ENCODE measurements at regions not wholly inside any gene's neighbourhood (a gene's known extent, or its start where the extent isn't known, plus 50 kb on each side); places are given as distances from the start of the nearest gene placed in this dataset.

DNA sequence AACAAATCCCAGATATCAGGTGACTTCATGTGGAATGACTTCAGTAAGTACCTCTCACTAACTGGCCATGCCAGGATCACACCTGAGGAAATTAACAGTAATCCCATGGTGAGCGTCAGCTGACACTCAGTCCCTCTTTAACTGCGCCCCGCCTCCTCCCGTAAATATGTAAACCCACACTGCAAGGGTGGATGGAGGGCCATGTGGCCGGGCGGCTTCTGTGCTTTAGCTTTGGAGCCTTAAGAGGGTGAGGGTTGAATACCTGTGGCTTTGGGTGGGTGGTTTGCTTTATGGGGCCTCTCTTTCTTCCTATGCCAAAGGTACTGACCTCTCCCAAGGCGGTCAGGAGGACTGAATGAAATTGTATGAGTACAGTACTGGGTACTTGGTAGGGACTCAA lies 141.7 kb downstream of the MRM1 start:
- DNase-seq, result no peak

DNA sequence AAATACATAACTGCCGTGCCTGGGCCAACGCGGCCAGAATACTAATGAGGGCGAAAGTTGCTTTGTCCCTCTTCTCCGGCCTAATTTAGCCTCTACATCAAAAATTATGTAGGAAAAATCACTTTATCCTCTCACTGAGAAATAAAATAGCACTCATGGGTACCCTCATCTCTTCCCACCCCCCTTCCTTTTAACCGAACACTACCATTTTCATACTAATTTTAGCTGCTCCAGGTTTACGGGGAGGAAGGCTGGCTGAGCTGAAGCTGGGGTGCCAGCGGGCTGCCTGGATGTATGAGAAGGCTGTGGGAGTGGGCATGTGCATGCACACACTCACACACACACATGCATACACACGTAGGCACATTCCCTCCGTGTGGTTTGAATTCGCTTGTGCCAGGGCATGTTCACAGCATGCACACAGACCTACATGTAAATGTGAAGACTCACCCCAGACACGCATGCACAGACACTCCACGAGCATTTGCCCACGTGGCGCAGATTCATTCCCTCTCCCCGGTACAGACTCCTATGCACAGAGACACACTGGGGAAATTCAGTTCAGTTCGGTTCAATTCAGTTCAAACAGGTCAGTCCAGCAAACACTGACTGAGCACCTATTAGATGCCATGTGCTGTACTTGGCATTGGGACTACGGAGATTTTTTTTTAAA lies 145.1 kb downstream of the MRM1 start:
- no peak for DNase-seq
- in situ Hi-C loops (cut with HindIII; ENCODE audit: low pct_ligation_motif_present, low pct_unique_long_range_greater_than_20kb, low sequenced_read_pairs), result no loop called here

More for the DNA sequence above, 141.7 kb downstream of the MRM1 start:
- in situ Hi-C loops (cut with HindIII; ENCODE audit: low pct_ligation_motif_present, low pct_unique_long_range_greater_than_20kb, low sequenced_read_pairs), result no loop called here

DNA sequence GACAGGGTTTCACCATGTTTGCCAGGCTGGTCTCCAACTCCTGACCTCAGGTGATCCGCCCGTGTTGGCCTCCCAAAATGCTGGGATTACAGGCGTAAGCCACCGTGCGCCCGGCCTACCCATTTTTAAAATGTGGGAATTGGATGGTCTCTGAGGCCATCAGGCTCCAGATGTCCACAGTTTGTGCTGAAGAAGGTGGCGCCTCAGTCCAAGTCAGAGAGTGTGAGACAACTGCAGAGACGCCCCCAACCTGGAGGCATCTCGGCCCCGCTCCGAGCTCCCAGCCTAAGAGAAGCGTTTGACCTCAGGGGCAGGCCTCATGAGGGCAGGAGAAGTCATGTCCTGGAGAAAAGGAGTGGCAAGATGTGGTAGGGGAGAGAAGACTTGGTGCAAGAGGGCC lies 146.5 kb downstream of the MRM1 start:
- in situ Hi-C loops (cut with HindIII; ENCODE audit: low pct_ligation_motif_present, low pct_unique_long_range_greater_than_20kb, low sequenced_read_pairs), result no loop called here
- no peak for DNase-seq

- no peak for DNase-seq
- in situ Hi-C loops (cut with HindIII; ENCODE audit: low pct_ligation_motif_present, low pct_unique_long_range_greater_than_20kb, low sequenced_read_pairs), result no loop called here
These were observed 146.9 kb downstream of the MRM1 start for GRCh38 chr17:36748272-36748671.

- no peak for DNase-seq
- in situ Hi-C loops (cut with HindIII; ENCODE audit: low pct_ligation_motif_present, low pct_unique_long_range_greater_than_20kb, low sequenced_read_pairs), result no loop called here
These were observed 148.1 kb downstream of the MRM1 start for GRCh38 chr17:36749493-36749892.

DNA sequence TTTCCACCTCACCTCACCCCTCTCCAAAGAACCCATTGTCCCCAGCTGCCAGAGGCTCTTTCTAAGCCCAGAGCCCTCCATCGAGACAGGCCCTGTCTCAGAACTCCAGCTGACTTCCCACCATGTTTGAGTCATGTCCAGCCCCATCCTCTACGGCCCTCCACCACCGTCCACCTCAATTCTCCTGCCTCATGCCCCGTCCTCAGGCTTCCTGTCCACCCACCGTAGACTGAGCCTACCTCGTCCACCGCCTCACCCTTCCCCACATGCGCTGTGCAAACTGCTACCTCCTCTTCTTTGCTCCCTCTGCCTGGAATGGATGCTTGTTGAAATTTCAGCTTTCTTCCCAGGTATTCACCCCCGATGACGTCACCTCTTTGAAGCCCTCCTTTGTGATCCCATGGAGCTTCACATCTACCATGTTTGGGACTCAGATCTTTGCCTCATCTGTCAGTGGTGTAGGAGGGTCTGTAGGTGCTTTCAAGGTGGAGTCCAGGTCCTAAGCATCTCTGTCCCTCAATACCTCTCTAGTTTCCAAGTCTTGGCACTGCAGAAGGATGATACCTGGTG lies 149.0 kb downstream of the MRM1 start:
- in situ Hi-C loops (cut with HindIII; ENCODE audit: low pct_ligation_motif_present, low pct_unique_long_range_greater_than_20kb, low sequenced_read_pairs), result no loop called here
- no peak for DNase-seq

DNA sequence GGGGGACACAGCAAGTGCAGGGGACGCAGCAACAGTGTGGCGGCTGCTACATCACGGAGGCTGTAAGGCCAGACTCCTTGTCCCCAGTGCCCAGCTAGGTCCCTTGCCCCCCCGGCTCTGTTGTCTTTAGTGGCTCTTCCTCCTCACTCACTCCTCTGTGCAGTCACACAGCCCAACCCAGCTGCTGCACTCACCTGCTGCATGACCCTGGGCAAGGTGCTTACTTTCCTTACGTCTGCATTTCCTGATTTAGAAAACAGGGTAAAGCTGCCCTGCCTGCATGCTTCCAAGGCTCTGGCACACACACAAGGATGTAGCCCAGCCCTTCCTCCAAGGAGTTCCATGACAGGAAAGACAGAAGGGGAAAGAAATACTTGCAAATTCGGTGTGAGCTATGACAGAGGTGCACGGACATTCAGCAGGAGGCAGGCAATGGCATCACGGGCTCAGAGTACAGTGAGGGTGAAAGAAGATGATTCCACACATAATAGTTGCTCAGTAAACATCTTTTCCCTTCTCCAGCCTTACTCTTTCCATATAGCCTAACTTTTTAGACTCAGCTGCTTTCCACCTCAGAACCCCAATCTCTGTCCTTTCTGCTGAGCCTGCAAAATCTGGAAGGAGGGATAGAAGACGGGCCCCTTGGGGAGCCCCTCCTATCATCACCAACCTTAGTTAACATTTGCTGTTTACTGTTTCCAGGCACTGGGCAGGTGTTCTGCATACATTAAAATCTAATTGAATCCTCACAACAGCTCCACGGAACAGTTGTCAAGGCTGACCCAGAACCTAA lies 150.9 kb downstream of the MRM1 start:
- DNase-seq, result no peak
- in situ Hi-C loops (cut with HindIII; ENCODE audit: low pct_ligation_motif_present, low pct_unique_long_range_greater_than_20kb, low sequenced_read_pairs), result no loop called here

DNA sequence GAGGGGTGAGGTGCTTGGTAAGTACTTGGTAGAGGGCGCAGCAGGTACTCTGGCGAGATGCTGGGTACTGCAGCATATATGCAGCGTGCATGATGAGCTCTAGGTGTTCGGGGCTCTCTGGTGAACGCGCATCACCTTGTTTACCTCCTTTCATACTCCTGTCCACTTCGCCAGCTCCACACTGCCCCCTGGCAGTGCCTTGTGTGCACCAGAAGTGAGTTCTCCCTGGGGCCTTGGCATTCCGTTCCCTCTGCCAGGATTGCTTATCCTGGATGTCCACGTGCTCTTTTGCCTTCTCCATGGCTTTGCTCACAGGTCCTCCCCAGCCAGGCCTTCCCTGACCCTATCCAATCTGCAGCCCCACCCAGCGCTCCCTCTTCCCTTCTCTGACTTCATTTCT lies 154.2 kb downstream of the MRM1 start:
- peak; percentile 28 for DNase-seq
- in situ Hi-C loops (cut with HindIII; ENCODE audit: low pct_ligation_motif_present, low pct_unique_long_range_greater_than_20kb, low sequenced_read_pairs), result no loop called here

- DNase-seq, result no peak
- in situ Hi-C loops (cut with HindIII; ENCODE audit: low pct_ligation_motif_present, low pct_unique_long_range_greater_than_20kb, low sequenced_read_pairs), result no loop called here
These were observed 155.3 kb downstream of the MRM1 start for GRCh38 chr17:36756695-36757094.

DNA sequence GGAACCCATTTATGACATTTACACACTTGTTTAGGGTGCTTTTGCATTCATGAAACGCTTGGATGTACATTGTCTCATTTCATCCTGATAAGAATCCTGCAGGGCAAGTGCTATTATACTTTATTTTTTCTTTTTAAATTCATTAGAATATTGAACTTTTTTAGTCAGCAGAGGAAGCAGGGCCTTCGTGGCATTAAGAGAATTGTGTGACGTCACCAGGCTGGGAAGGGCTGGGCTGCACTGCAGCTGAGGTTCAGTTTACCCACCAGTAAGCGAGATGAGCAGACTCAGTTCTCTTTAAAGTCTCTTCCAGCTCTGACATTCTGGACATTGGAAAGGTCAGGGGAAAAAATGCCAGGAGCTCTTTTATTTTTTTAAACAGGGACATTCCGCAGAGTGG lies 159.0 kb downstream of the MRM1 start:
- in situ Hi-C loops (cut with HindIII; ENCODE audit: low pct_ligation_motif_present, low pct_unique_long_range_greater_than_20kb, low sequenced_read_pairs), result no loop called here
- no peak for DNase-seq

DNA sequence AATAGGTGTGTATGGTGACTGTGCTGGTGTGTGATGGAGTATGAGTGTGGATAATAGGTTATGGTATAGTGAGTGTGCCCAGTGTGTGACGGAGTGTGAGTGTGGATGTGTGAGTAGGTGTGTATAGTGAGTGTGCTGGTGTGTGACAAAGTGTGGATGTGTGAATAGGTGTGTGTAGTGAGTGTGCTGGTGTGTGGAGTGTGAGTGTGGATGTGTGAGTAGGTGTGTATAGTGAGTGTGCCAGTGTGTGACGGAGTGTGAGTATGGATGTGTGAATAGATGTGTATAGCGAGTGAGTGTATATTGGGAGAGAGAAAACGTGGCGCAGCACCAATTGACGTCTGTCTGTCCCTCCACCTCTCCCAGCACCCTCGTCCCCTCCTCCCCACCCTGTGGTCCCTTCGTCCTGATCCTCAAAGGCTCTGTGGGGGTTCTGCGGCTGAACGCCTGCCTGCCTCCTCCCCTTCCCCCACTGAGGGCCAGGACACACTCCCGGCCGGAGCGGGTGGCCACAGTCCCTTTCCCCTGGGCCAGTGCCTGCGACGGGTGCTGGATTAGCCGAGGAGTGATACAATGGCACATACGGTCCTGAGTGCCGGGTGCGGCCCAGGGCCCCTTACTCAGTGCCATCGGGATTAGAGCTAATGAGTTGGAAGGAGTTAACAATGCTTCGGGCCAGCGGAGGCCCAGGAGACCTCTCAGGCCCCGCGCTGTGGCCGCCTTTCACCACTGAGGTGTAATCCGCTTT lies 160.0 kb downstream of the MRM1 start:
- DNase-seq, result no peak
- in situ Hi-C loops (cut with HindIII; ENCODE audit: low pct_ligation_motif_present, low pct_unique_long_range_greater_than_20kb, low sequenced_read_pairs), result no loop called here

DNA sequence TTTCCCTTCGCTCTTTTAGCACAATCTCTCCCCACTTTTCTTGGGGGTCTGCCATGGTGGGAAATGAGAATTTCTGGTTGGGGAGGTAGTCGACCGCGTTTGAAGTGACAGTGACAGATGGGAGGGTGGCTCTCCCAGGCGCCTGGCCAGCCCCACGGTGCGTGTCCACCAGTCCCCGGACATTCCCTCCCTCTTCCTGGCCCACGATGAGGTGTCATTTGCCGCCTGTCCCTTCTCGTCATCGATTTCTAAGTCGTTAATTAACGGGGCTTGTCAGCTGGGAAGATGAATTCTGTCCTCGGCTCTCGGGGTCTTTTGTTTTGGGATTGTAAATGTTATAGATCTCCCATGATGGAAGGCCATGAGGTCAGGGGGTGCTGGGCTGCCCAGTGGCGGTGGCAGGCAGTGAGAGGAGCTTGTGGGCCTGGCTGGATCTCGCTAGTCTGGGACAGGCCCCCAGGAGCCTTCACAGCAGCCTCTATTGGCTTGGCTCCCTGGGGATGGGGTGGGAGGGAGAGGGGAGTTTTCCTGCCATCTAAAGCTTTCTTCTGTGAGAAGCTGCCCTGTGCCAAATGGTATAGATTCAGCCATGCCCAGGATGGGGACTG lies 164.2 kb downstream of the MRM1 start:
- in situ Hi-C loops (cut with HindIII; ENCODE audit: low pct_ligation_motif_present, low pct_unique_long_range_greater_than_20kb, low sequenced_read_pairs), result no loop called here
- no peak for DNase-seq

DNA sequence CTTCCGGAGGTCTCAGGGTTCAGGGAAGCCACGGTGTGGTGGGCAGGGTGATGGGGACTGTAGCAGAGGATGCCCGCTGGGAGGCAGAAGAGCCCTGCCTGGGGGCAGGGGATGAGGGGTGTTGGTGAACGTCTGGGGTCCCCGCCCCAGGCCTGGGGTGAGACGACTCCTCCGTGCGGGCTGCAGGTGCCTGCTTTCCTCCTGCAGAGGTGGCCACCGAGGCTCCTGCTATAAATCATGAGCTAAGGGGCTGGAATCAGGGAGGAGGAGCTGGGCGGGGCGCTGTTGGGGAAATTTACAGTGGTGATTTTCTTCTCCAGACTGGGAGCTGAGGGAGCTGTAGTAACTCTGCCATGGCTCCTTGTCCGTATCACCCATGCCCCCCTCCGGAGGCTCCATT lies 167.0 kb downstream of the MRM1 start:
- in situ Hi-C loops (cut with HindIII; ENCODE audit: low pct_ligation_motif_present, low pct_unique_long_range_greater_than_20kb, low sequenced_read_pairs), result no loop called here
- no peak for DNase-seq

- in situ Hi-C loops (cut with HindIII; ENCODE audit: low pct_ligation_motif_present, low pct_unique_long_range_greater_than_20kb, low sequenced_read_pairs), result no loop called here
- no peak for DNase-seq
These were observed 164.2 kb upstream of the LHX1 start for GRCh38 chr17:36773039-36773438.

DNA sequence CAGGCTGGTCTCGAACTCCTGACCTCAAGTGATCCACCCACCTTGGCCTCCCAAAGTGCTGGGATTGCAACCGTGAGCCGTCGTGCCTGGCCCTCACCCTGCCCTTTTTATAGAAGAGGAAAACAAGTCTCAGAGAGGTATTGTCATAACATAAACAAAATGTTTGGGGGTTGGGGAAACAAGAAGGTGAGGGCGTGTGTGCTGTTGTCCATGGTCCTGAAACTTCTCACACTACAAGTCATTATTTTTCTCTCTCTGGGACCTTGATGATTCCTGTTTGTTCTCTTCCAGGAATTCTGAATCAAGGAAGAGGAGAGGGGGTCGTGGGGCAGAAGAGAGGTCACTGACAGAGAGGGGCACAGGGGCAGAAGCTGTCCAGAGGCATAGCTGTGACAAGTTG lies 160.2 kb upstream of the LHX1 start:
- in situ Hi-C loops (cut with HindIII; ENCODE audit: low pct_ligation_motif_present, low pct_unique_long_range_greater_than_20kb, low sequenced_read_pairs), result no loop called here
- DNase-seq, result peak; percentile 35

- peak; percentile 30 for DNase-seq
- in situ Hi-C loops (cut with HindIII; ENCODE audit: low pct_ligation_motif_present, low pct_unique_long_range_greater_than_20kb, low sequenced_read_pairs), result no loop called here
These were observed 158.8 kb upstream of the LHX1 start for GRCh38 chr17:36778448-36778847.

DNA sequence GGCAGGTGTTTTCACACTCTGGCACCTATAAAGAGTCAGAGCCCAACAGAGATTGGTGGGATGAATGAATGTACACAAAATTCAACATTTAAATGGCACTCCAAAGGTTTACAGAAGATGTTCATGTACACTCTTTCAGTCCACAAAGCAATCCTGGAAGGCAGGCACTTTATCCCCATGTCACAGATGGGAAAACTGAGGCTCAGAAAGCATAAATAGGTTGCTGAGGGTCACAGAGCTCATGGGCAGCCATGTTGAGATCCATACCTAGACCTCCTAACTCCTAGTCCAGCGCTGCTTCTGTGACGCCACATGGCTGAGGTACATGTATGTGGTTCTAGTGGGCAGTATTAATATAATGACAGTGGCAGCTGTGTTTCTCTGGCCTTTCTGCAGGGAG lies 157.7 kb upstream of the LHX1 start:
- DNase-seq, result no peak
- in situ Hi-C loops (cut with HindIII; ENCODE audit: low pct_ligation_motif_present, low pct_unique_long_range_greater_than_20kb, low sequenced_read_pairs), result no loop called here

DNA sequence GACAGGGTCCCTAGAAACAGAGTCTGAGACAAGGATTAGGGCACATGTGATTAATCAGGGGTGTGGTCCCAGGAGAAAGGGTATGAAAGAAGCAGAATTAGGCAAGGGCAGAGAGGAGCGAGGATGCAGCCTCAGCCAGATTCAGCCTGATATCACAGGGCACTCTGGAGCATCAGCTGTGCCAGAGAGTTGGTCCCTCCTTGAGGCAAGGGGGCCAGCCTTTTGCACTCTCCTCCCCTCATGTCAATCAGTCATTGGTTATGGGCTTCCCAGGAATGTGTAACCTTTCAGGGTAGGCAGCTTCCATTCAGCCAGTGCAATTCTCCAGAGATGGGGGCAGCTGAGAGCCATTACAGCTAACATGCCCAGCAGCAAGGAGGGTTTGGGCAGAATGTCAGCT lies 152.6 kb upstream of the LHX1 start:
- DNase-seq, result no peak
- in situ Hi-C loops (cut with HindIII; ENCODE audit: low pct_ligation_motif_present, low pct_unique_long_range_greater_than_20kb, low sequenced_read_pairs), result no loop called here

DNA sequence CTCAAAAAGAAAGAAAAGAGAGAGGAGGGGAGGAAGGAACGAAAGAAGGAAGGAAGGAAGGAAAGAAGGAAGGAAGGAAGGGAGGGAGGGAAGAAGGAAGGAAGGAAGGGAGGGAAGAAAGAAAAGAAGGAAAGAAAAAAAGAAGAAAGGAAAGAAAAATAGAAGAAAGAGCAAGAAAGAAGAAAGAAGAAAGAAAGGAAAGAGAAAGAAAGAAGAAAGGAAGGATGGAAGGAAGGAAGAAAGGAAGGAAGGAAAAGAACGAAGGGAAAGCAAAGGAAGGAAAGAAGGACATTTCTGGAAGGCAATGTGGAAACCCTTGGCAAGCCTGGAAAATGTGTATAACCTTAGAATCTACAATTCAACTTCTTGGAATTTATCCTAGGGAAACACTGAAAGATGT lies 150.4 kb upstream of the LHX1 start:
- in situ Hi-C loops (cut with HindIII; ENCODE audit: low pct_ligation_motif_present, low pct_unique_long_range_greater_than_20kb, low sequenced_read_pairs), result no loop called here

More for the DNA sequence above, 150.4 kb upstream of the LHX1 start:
- no peak for DNase-seq
